OCI-LY7 (cell line): ENCODE measurements at regions not wholly inside any gene's neighbourhood (a gene's known extent, or its start where the extent isn't known, plus 50 kb on each side); places are given as distances from the start of the nearest gene placed in this dataset.

Experiments
- BruUV-seq: library from RNA; stranded (reverse); fragments of 400-500 nt; replicated peaks from 2 replicates; lab custom pipeline; 2021; lab: Mats Ljungman, UMichigan
- CTCF ChIA-PET: fragments of 300-600 bp; sonication (Branson Sonifier 250); formaldehyde crosslinking; loops from one replicate; lab custom pipeline; 2022; ENCODE audit warnings: antibody characterized with exemption; ENCODE audit not compliant: unreplicated experiment; lab: Charles Lee
- POLR2A ChIA-PET: fragments of 300-600 bp; sonication (Branson Sonifier 250); formaldehyde crosslinking; loops from one replicate; lab custom pipeline; 2022; ENCODE audit warnings: antibody characterized with exemption; lab: Charles Lee
- DNase-seq: peaks from one replicate; pipeline ENCODE4 v3.0.0-alpha.2; 2015; ENCODE audit warnings: low spot score
- H2AFZ ChIP-seq: fragments of 200-600 bp; sonication (generic), shearing (Covaris generic); 2 replicates; pipeline ENCODE4 v1.6.1; 2014; ENCODE audit warnings: mild to moderate bottlenecking, antibody characterized with exemption, low read length, moderate library complexity
- H3K27ac ChIP-seq: fragments of 200-600 bp; sonication (generic); 2 replicates; pipeline ENCODE4 v1.5.1; 2014; ENCODE audit warnings: mixed run types, low read depth, mild to moderate bottlenecking, moderate library complexity, low read length, inconsistent platforms; ENCODE audit not compliant: poor library complexity, severe bottlenecking
- H3K36me3 ChIP-seq: fragments of 200-600 bp; sonication (generic); 2 replicates; pipeline ENCODE4 v1.6.1; 2014; ENCODE audit warnings: mild to moderate bottlenecking, antibody characterized with exemption, low read length, moderate library complexity, mixed read lengths; ENCODE audit not compliant: insufficient read depth
- H3K4me1 ChIP-seq: fragments of 200-600 bp; sonication (generic); 2 replicates; pipeline ENCODE4 v1.5.1; 2014; ENCODE audit warnings: mild to moderate bottlenecking, low read length; ENCODE audit not compliant: insufficient read depth, poor library complexity, severe bottlenecking
- H3K4me2 ChIP-seq: fragments of 200-600 bp; sonication (generic); 2 replicates; pipeline ENCODE4 v1.6.1; 2014; ENCODE audit warnings: mild to moderate bottlenecking, low read length
- H3K4me3 ChIP-seq: fragments of 200-600 bp; sonication (generic); 2 replicates; pipeline ENCODE4 v1.5.1; 2014; ENCODE audit warnings: mild to moderate bottlenecking, low read depth, low read length; ENCODE audit not compliant: poor library complexity, severe bottlenecking
- H3K79me2 ChIP-seq: fragments of 200-600 bp; sonication (generic); 2 replicates; pipeline ENCODE4 v1.6.1; 2016; ENCODE audit warnings: low read depth, mild to moderate bottlenecking, low read length, moderate library complexity, mixed read lengths; ENCODE audit not compliant: insufficient read depth
- H3K9me2 ChIP-seq: fragments of 200-600 bp; sonication (generic); 2 replicates; pipeline ENCODE4 v1.6.1; 2016; ENCODE audit warnings: mild to moderate bottlenecking, low read length, mixed read lengths; ENCODE audit not compliant: insufficient read depth
- H3K9me3 ChIP-seq: fragments of 200-600 bp; sonication (generic); 2 replicates; pipeline ENCODE4 v1.6.1; 2014; ENCODE audit warnings: mild to moderate bottlenecking, mixed run types, low read length, mixed read lengths
- H4K20me1 ChIP-seq: fragments of 200-600 bp; sonication (generic); 2 replicates; pipeline ENCODE4 v1.6.1; 2014; ENCODE audit warnings: mild to moderate bottlenecking, antibody characterized with exemption, low read length, moderate library complexity, mixed read lengths; ENCODE audit not compliant: insufficient read depth
- CTCF ChIP-seq: fragments of 200-600 bp; sonication (generic); conservative IDR thresholded peaks from 2 replicates; pipeline ENCODE4 v1.5.1; 2014; ENCODE audit warnings: mild to moderate bottlenecking, antibody characterized with exemption, low read length, moderate library complexity, mixed read lengths
- EZH2phosphoT487 ChIP-seq: fragments of 200-600 bp; sonication (generic); IDR thresholded peaks from 2 replicates; pipeline ENCODE4 v1.6.1; 2018; ENCODE audit warnings: low read depth, borderline replicate concordance, mild to moderate bottlenecking, mixed run types, antibody characterized with exemption, low read length, moderate library complexity, mixed read lengths
- intact Hi-C: fragments of 100-400 bp; cut with micrococcal nuclease; formaldehyde crosslinking; loops from one replicate; pipeline ENCODE4 v1.10.0; 2022; ENCODE audit not compliant: unreplicated experiment

GRCh38 chrY:19168202-19168565, 394.6 kb upstream of the HSFY2 start:
- no peaks in the 10 kb centered on the region for H3K36me3 ChIP-seq
- no peak overlapping the region for H3K27ac ChIP-seq
- no peaks in the 10 kb centered on the region for H3K9me2 ChIP-seq
- TF ChIP-seq CTCF: no peak
- TF ChIP-seq EZH2phosphoT487: no peak
- BruUV-seq: no TSS peak
- intact Hi-C loops: no loop called here
- no peak for DNase-seq
- POLR2A ChIA-PET: no interaction called here
- CTCF ChIA-PET: no interaction called here
- no peaks in the 10 kb centered on the region for H4K20me1 ChIP-seq
- no peak overlapping the region for H3K4me3 ChIP-seq
- no peak overlapping the region for H3K4me2 ChIP-seq
- no peak overlapping the region for H2AFZ ChIP-seq
- H3K79me2 ChIP-seq: no peaks in the 10 kb centered on the region
- no peaks in the 10 kb centered on the region for H3K9me3 ChIP-seq
- no peaks in the 10 kb centered on the region for H3K4me1 ChIP-seq

- no peak overlapping the region for H3K27ac ChIP-seq
- no peaks in the 10 kb centered on the region for H3K79me2 ChIP-seq
- no peaks in the 10 kb centered on the region for H3K4me1 ChIP-seq
- H2AFZ ChIP-seq: no peak overlapping the region
- H3K4me2 ChIP-seq: no peak overlapping the region
- no peaks in the 10 kb centered on the region for H3K36me3 ChIP-seq
- H3K9me2 ChIP-seq: no peaks in the 10 kb centered on the region
- H4K20me1 ChIP-seq: no peaks in the 10 kb centered on the region
- BruUV-seq: no TSS peak
- CTCF ChIA-PET: no interaction called here
- DNase-seq: no peak
- POLR2A ChIA-PET: no interaction called here
- TF ChIP-seq CTCF (no peak), EZH2phosphoT487 (no peak)
- intact Hi-C loops: no loop called here
- H3K4me3 ChIP-seq: no peak overlapping the region
- H3K9me3 ChIP-seq: no peaks in the 10 kb centered on the region
Observed at GRCh38 chrY:19167319-19168201, 394.0 kb upstream of the HSFY2 start.

- intact Hi-C loops: no loop called here
- POLR2A ChIA-PET: no interaction called here
- no peak for DNase-seq
Observed at GRCh38 chrY:19148783-19149182, 375.2 kb upstream of the HSFY2 start.

More at GRCh38 chrY:19148783-19149182, 375.2 kb upstream of the HSFY2 start:
- Histone ChIP-seq H3K4me2 (no peak overlapping the region), H4K20me1 (no peaks in the 10 kb centered on the region), H3K9me2 (no peaks in the 10 kb centered on the region), H3K79me2 (no peaks in the 10 kb centered on the region), H3K4me1 (no peaks in the 10 kb centered on the region), H2AFZ (no peak overlapping the region), H3K36me3 (no peaks in the 10 kb centered on the region), H3K4me3 (no peak overlapping the region), H3K27ac (no peak overlapping the region), H3K9me3 (no peaks in the 10 kb centered on the region)
- no TSS peak for BruUV-seq
- CTCF ChIA-PET: no interaction called here
- TF ChIP-seq EZH2phosphoT487 (no peak), CTCF (no peak)
